ENCODE measurements at regions not wholly inside any gene's neighbourhood (a gene's known extent, or its start where the extent isn't known, plus 50 kb on each side); places are given as distances from the start of the nearest gene placed in this dataset.
"Not testable (repeated sequence)": the region's sequence is repeated elsewhere in the genome, so short reads cannot be mapped to it uniquely, and the experiment has no call there.

DNA sequence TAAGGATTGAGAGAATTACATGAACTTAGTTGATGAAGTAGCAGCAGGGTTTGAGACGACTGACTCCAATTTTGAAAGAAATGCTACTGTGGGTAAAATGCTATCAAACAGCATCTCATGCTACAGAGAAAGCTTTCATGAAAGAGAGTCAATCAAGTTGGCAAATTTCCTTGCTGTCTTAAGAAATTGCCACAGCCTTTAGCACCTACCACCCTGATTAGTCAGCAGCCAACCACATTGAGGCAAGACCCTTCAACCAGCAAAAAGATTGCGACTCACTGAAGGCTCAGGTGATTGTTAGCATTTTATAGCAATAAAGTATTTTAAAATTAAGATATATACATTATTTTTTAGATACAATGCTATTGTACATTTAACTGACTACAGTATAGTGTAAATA lies 80.9 kb downstream of the RAP2B start:
- peaks cover 0 to 13% (median 3%) of the 10 kb centered on the region in 5 experiments for H3K9me3 ChIP-seq (ENCODE audit: control extremely low read depth in 1 of 5, control insufficient read depth in 4 of 5, insufficient read depth in 2 of 5, low read depth in 1 of 5, low read length in 4 of 5)
- CTCF ChIA-PET, result no interaction called here
- no peak for DNase-seq
- no peaks in the 10 kb centered on the region for H3K36me3 ChIP-seq (ENCODE audit: control insufficient read depth in 4 of 4, insufficient read depth in 4 of 4, low read length in 3 of 4)
- H3K27me3 ChIP-seq (replicated peaks in 2 of 5; ENCODE audit: control insufficient read depth in 4 of 5, insufficient read depth in 5 of 5, low read length in 4 of 5), result no peaks in the 10 kb centered on the region
- no peak overlapping the region for H3K27ac ChIP-seq (ENCODE audit: insufficient read depth in 1 of 2, low read depth in 1 of 2, low read length in 2 of 2, poor library complexity in 1 of 2, severe bottlenecking in 2 of 2)
- peaks cover 0 to 6% (median 0%) of the 10 kb centered on the region in 4 experiments for H3K4me1 ChIP-seq (ENCODE audit: control extremely low read depth in 1 of 4, control insufficient read depth in 4 of 4, insufficient read depth in 4 of 4, low read length in 3 of 4)
- H3K4me3 ChIP-seq (ENCODE audit: control insufficient read depth in 1 of 7, extremely low read depth in 1 of 7, insufficient read depth in 4 of 7, low read depth in 2 of 7, low read length in 6 of 7), result no peak overlapping the region
- POLR2A ChIA-PET, result no interaction called here
- WGBS (ENCODE audit: insufficient coverage), result no CpG with 5 or more reads among the region's 2 CpGs

DNA sequence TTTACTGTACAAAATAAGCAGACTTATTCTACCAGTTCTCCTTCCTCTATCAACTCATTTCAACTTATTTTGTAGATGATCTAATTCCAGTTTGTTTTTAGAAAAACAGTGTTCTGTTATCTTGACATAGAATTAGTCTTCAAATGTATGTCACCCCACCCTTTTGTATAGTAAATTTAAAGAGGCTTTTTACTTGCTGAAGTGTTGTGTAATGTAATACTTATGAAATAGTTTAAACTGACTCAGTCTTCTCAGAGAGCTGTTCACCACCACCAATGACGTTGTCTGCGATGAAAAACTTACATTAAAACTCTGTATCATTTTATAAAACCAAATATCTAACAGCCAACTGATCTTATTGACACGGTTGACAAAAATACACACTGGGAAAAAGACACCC lies 82.9 kb downstream of the RAP2B start:
- peaks cover 0 to 13% (median 3%) of the 10 kb centered on the region in 5 experiments for H3K9me3 ChIP-seq (ENCODE audit: control extremely low read depth in 1 of 5, control insufficient read depth in 4 of 5, insufficient read depth in 2 of 5, low read depth in 1 of 5, low read length in 4 of 5)
- H3K27me3 ChIP-seq (replicated peaks in 2 of 5; ENCODE audit: control insufficient read depth in 4 of 5, insufficient read depth in 5 of 5, low read length in 4 of 5), result no peaks in the 10 kb centered on the region
- 81% methylated on average over 3 of the region's 3 CpGs for WGBS (ENCODE audit: insufficient coverage)
- H3K4me3 ChIP-seq (ENCODE audit: control insufficient read depth in 1 of 7, extremely low read depth in 1 of 7, insufficient read depth in 4 of 7, low read depth in 2 of 7, low read length in 6 of 7), result no peak overlapping the region
- no peak overlapping the region for H3K27ac ChIP-seq (ENCODE audit: insufficient read depth in 1 of 2, low read depth in 1 of 2, low read length in 2 of 2, poor library complexity in 1 of 2, severe bottlenecking in 2 of 2)
- peaks cover 0 to 9% (median 0%) of the 10 kb centered on the region in 4 experiments for H3K4me1 ChIP-seq (ENCODE audit: control extremely low read depth in 1 of 4, control insufficient read depth in 4 of 4, insufficient read depth in 4 of 4, low read length in 3 of 4)
- CTCF ChIA-PET, result no interaction called here
- DNase-seq, result no peak
- H3K36me3 ChIP-seq (ENCODE audit: control insufficient read depth in 4 of 4, insufficient read depth in 4 of 4, low read length in 3 of 4), result no peaks in the 10 kb centered on the region
- POLR2A ChIA-PET, result no interaction called here

DNA sequence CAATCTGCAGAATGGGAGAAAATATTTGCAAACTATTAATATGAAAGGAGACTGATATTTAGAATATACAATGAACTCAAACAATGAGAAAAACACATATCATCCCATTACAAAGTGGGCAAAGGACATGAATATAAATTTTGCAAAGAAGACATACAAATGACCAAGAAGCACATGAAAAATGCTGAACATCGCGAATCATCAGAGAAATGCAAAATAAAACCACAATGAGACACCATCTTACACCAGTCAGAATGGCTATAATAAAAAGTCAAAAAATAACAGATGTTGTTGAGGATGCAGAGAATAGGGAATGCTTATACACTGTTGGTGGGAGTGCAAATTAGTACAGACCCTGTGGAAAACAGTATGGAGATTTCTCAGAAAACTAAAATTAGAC lies 83.6 kb downstream of the RAP2B start:
- Histone ChIP-seq H3K4me3 (ENCODE audit: control insufficient read depth in 1 of 7, extremely low read depth in 1 of 7, insufficient read depth in 4 of 7, low read depth in 2 of 7, low read length in 6 of 7) (no peak overlapping the region), H3K4me1 (ENCODE audit: control extremely low read depth in 1 of 4, control insufficient read depth in 4 of 4, insufficient read depth in 4 of 4, low read length in 3 of 4) (peaks cover 0 to 9% (median 1%) of the 10 kb centered on the region in 4 experiments), H3K27me3 (replicated peaks in 2 of 5; ENCODE audit: control insufficient read depth in 4 of 5, insufficient read depth in 5 of 5, low read length in 4 of 5) (no peaks in the 10 kb centered on the region), H3K27ac (ENCODE audit: insufficient read depth in 1 of 2, low read depth in 1 of 2, low read length in 2 of 2, poor library complexity in 1 of 2, severe bottlenecking in 2 of 2) (no peak overlapping the region), H3K36me3 (ENCODE audit: control insufficient read depth in 4 of 4, insufficient read depth in 4 of 4, low read length in 3 of 4) (no peaks in the 10 kb centered on the region), H3K9me3 (ENCODE audit: control extremely low read depth in 1 of 5, control insufficient read depth in 4 of 5, insufficient read depth in 2 of 5, low read depth in 1 of 5, low read length in 4 of 5) (peaks cover 0 to 13% (median 3%) of the 10 kb centered on the region in 5 experiments)
- ChIA-PET POLR2A (no interaction called here), CTCF (no interaction called here)
- WGBS (ENCODE audit: insufficient coverage), result no CpG with 5 or more reads among the region's 2 CpGs
- no peak for DNase-seq

DNA sequence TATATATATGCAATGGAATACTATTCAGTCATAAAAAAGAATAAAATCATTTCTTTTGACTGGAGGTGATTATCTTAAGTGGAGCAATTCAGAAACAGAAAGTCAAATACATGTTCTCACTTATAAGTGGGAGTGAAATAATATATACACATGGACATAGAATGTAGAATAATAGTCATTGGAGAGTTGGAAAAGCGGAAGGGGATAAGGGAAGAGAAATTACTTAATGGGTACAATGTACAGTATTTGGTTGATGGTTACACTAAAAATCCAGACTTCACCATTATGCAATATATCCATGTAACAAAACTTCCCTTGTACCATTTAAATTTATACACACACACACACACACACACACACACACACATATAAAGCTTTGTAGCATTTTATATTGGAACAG lies 84.3 kb downstream of the RAP2B start:
- peaks cover 0 to 13% (median 3%) of the 10 kb centered on the region in 5 experiments for H3K9me3 ChIP-seq (ENCODE audit: control extremely low read depth in 1 of 5, control insufficient read depth in 4 of 5, insufficient read depth in 2 of 5, low read depth in 1 of 5, low read length in 4 of 5)
- DNase-seq, result no peak
- ChIA-PET CTCF (no interaction called here), POLR2A (no interaction called here)
- H3K4me3 ChIP-seq (ENCODE audit: control insufficient read depth in 1 of 7, extremely low read depth in 1 of 7, insufficient read depth in 4 of 7, low read depth in 2 of 7, low read length in 6 of 7), result no peak overlapping the region
- no peaks in the 10 kb centered on the region for H3K36me3 ChIP-seq (ENCODE audit: control insufficient read depth in 4 of 4, insufficient read depth in 4 of 4, low read length in 3 of 4)
- H3K27me3 ChIP-seq (replicated peaks in 2 of 5; ENCODE audit: control insufficient read depth in 4 of 5, insufficient read depth in 5 of 5, low read length in 4 of 5), result no peaks in the 10 kb centered on the region
- no peak overlapping the region for H3K27ac ChIP-seq (ENCODE audit: insufficient read depth in 1 of 2, low read depth in 1 of 2, low read length in 2 of 2, poor library complexity in 1 of 2, severe bottlenecking in 2 of 2)
- H3K4me1 ChIP-seq (ENCODE audit: control extremely low read depth in 1 of 4, control insufficient read depth in 4 of 4, insufficient read depth in 4 of 4, low read length in 3 of 4), result peaks cover 0 to 9% (median 1%) of the 10 kb centered on the region in 4 experiments
- WGBS (ENCODE audit: insufficient coverage), result no CpG with 5 or more reads among the region's 1 CpG

DNA sequence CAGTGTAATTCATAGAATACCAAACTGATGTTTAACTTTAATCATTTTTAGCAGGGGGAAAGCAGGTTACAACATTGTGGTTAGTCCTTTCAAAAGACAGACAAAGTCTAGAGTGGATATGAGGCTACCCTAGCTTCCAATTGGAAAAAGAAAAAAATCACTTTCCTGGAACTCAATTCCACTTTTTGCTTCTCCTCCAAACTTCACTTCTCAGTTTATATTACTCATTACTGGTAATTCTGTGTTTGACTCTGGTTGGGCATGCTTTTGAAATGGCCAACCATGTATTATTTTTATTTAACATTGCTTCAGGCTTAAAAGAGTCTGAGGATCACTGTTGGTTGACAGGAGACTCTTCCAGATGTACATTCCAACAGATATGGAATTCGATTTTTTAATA lies 84.8 kb downstream of the RAP2B start:
- POLR2A ChIA-PET, result no interaction called here
- 100% methylated on average over 1 of the region's 1 CpG for WGBS (ENCODE audit: insufficient coverage)
- no peak for DNase-seq
- peaks cover 0 to 10% (median 3%) of the 10 kb centered on the region in 5 experiments for H3K9me3 ChIP-seq (ENCODE audit: control extremely low read depth in 1 of 5, control insufficient read depth in 4 of 5, insufficient read depth in 2 of 5, low read depth in 1 of 5, low read length in 4 of 5)
- no peak overlapping the region for H3K4me3 ChIP-seq (ENCODE audit: control insufficient read depth in 1 of 7, extremely low read depth in 1 of 7, insufficient read depth in 4 of 7, low read depth in 2 of 7, low read length in 6 of 7)
- H3K27ac ChIP-seq (ENCODE audit: insufficient read depth in 1 of 2, low read depth in 1 of 2, low read length in 2 of 2, poor library complexity in 1 of 2, severe bottlenecking in 2 of 2), result no peak overlapping the region
- CTCF ChIA-PET, result no interaction called here
- no peaks in the 10 kb centered on the region for H3K36me3 ChIP-seq (ENCODE audit: control insufficient read depth in 4 of 4, insufficient read depth in 4 of 4, low read length in 3 of 4)
- H3K4me1 ChIP-seq (ENCODE audit: control extremely low read depth in 1 of 4, control insufficient read depth in 4 of 4, insufficient read depth in 4 of 4, low read length in 3 of 4), result peaks cover 0 to 9% (median 1%) of the 10 kb centered on the region in 4 experiments
- H3K27me3 ChIP-seq (replicated peaks in 2 of 5; ENCODE audit: control insufficient read depth in 4 of 5, insufficient read depth in 5 of 5, low read length in 4 of 5), result no peaks in the 10 kb centered on the region

DNA sequence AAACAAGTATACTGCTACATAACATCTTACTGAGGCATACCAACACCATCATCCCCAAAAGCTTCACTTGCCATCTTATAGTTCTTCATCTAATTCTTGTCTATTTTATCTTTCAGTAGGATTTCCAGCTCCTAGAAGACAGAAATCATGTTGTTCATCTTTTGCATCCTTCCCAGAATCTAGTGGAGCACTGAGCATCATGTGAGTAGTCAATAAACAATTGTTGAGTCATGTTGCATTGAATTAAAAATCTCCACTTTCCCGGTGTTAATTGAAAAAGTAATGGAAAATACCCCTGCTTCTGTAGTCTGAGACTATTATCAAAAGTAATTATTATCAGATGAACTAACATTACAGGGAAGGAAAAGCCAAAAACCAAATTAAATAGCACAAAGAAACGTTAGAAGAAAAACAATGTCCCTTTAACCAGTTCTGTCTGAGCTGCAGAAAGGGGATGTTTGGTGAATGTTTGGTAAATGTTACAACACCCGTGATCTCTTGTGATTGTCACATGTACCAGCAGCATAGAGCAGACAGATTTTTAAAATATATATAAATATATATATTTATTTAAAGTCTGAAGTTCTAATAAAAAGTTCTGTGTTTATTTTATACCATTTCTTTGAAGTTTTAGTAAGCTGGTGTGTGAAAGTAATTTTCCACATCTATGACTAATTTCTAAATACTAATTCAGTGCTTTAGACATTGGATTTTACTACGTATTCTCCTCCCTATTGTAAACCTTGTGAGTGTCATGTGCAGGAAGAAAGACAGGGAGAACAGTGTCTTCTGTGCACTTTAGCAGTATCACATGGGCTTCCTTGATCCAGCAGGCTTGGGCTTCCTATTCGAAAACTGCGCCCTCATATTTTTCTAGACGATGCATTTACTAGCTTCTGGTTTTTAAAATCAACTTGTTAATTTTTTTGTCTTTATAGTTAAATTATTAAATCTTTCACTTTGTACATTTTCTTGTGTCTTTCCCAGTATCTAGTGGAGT lies 85.6 kb downstream of the RAP2B start:
- CTCF ChIA-PET, result interaction anchor here (0.6 kb wide), 1 partner anchor 46 kb away, joined by 3 read pairs; no protein-coding TSS in a partner anchor
- no CpG with 5 or more reads among the region's 7 CpGs for WGBS (ENCODE audit: insufficient coverage)
- H3K4me1 ChIP-seq (ENCODE audit: control extremely low read depth in 1 of 4, control insufficient read depth in 4 of 4, insufficient read depth in 4 of 4, low read length in 3 of 4), result peaks cover 0 to 9% (median 1%) of the 10 kb centered on the region in 4 experiments
- H3K4me3 ChIP-seq (ENCODE audit: control insufficient read depth in 1 of 7, extremely low read depth in 1 of 7, insufficient read depth in 4 of 7, low read depth in 2 of 7, low read length in 6 of 7), result no peak overlapping the region
- no peaks in the 10 kb centered on the region for H3K36me3 ChIP-seq (ENCODE audit: control insufficient read depth in 4 of 4, insufficient read depth in 4 of 4, low read length in 3 of 4)
- POLR2A ChIA-PET, result no interaction called here
- no peaks in the 10 kb centered on the region for H3K27me3 ChIP-seq (replicated peaks in 2 of 5; ENCODE audit: control insufficient read depth in 4 of 5, insufficient read depth in 5 of 5, low read length in 4 of 5)
- H3K27ac ChIP-seq (ENCODE audit: insufficient read depth in 1 of 2, low read depth in 1 of 2, low read length in 2 of 2, poor library complexity in 1 of 2, severe bottlenecking in 2 of 2), result no peak overlapping the region
- H3K9me3 ChIP-seq (ENCODE audit: control extremely low read depth in 1 of 5, control insufficient read depth in 4 of 5, insufficient read depth in 2 of 5, low read depth in 1 of 5, low read length in 4 of 5), result peaks cover 0 to 3% (median 0%) of the 10 kb centered on the region in 5 experiments
- DNase-seq, result no peak

DNA sequence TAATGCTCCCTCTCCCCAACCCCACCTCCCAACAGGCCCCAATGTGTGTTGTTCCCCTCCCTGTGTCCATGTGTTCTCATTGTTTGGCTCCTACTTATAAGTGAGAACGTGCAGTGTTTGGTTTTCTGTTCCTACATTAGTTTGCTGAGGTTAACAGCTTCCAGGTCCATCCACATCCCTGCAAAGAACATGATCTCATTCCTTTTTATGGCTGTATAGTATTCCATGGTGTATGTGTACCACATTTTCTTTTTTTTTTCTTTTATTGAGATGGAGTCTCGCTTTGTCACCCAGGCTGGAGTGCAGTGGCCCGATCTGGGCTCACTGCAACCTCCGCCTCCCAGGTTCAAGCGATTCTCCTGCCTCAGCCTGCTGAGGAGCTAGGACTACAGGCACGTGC lies 86.8 kb downstream of the RAP2B start:
- CTCF ChIA-PET; H3K36me3 ChIP-seq (ENCODE audit: control insufficient read depth in 4 of 4, insufficient read depth in 4 of 4, low read length in 3 of 4); H3K4me3 ChIP-seq (ENCODE audit: control insufficient read depth in 1 of 7, extremely low read depth in 1 of 7, insufficient read depth in 4 of 7, low read depth in 2 of 7, low read length in 6 of 7); DNase-seq; H3K27ac ChIP-seq (ENCODE audit: insufficient read depth in 1 of 2, low read depth in 1 of 2, low read length in 2 of 2, poor library complexity in 1 of 2, severe bottlenecking in 2 of 2); H3K27me3 ChIP-seq (replicated peaks in 2 of 5; ENCODE audit: control insufficient read depth in 4 of 5, insufficient read depth in 5 of 5, low read length in 4 of 5); H3K4me1 ChIP-seq (ENCODE audit: control extremely low read depth in 1 of 4, control insufficient read depth in 4 of 4, insufficient read depth in 4 of 4, low read length in 3 of 4); H3K9me3 ChIP-seq (ENCODE audit: control extremely low read depth in 1 of 5, control insufficient read depth in 4 of 5, insufficient read depth in 2 of 5, low read depth in 1 of 5, low read length in 4 of 5); POLR2A ChIA-PET: not testable (repeated sequence)
- 94% methylated on average over 5 of the region's 6 CpGs for WGBS (ENCODE audit: insufficient coverage)
